MM.1S (cell line): ENCODE measurements at regions not wholly inside any gene's neighbourhood (a gene's known extent, or its start where the extent isn't known, plus 50 kb on each side); places are given as distances from the start of the nearest gene placed in this dataset.

ENCODE experiments used
- CTCF ChIP-seq: fragments of 300-600 bp; sonication (generic); IDR thresholded peaks from 2 replicates; pipeline ENCODE4 v1.5.1; 2016; ENCODE audit warnings: antibody characterized with exemption, low read length, mixed read lengths
- EZH2 ChIP-seq: fragments of 300-600 bp; sonication (generic); optimal IDR thresholded peaks from 2 replicates; pipeline ENCODE3; 2017; ENCODE audit warnings: low read depth, mild to moderate bottlenecking, antibody characterized with exemption, low read length, mixed read lengths

DNA sequence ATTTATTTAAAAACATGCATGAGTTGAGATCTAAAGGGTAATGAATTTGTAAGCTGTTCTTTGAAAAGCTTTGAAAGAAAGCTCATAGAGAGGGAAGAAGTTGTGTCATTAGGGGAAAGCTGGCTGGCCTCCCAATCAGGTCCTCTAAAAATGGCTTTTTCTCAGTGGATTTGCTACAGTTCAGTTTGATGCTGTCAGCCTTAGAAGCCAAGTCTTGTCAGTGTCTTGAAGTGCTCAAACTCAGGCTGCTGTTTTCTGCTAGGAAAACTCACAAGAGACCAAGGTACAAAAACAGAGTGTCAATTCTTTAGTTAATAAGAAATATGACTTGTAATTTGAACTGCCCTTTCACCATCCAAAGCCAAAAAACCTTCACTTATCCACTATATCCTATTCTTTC lies 243.8 kb downstream of the OTOL1 start:
- TF ChIP-seq CTCF (no peak), EZH2 (no peak)
